HCT116 (cell line): ENCODE measurements at regions not wholly inside any gene's neighbourhood (a gene's known extent, or its start where the extent isn't known, plus 50 kb on each side); places are given as distances from the start of the nearest gene placed in this dataset.

Source experiments
- ATAC-seq: fragments of 200-7000 bp; cut with Tn5 transposase; 2 replicates; pipeline ENCODE4 v1.9.1; 2020; ENCODE audit warnings: mild to moderate bottlenecking, moderate library complexity
- BruUV-seq: library from RNA; stranded (reverse); fragments of 400-500 nt; replicated peaks from 2 replicates; lab custom pipeline; 2021; lab: Mats Ljungman, UMichigan
- CTCF ChIA-PET: fragments of 300-600 bp; sonication (Branson Sonifier 250); formaldehyde crosslinking; loops from one replicate; lab custom pipeline; 2021; ENCODE audit warnings: antibody characterized with exemption; lab: Charles Lee
- POLR2A ChIA-PET: fragments of 300-600, 350-600 bp; sonication (Branson Sonifier 250); formaldehyde crosslinking; loops from one replicate; lab custom pipeline; 2021; ENCODE audit warnings: antibody characterized with exemption; lab: Charles Lee
- RAD21 ChIA-PET, 2 experiments: fragments of 300-600 bp; sonication (Branson Sonifier 250); formaldehyde crosslinking; loops; one replicate each; lab custom pipeline; 2023; ENCODE audit warnings: low total read pairs in 2 of 2; ENCODE audit not compliant: uncharacterized antibody in 2 of 2, unreplicated experiment in 2 of 2, low non-redundant PET in 1 of 2; lab: Charles Lee
- DNase-seq: peaks from one replicate; pipeline ENCODE4 v3.0.0-alpha.2; 2010; ENCODE audit warnings: low read depth, low spot score
- H2AFZ ChIP-seq: fragments of 200-600 bp; shearing (Covaris generic), sonication (generic); 2 replicates; pipeline ENCODE4 v1.6.1; 2017; ENCODE audit warnings: low read depth, mixed run types, mixed read lengths, antibody characterized with exemption, low read length; ENCODE audit not compliant: poor library complexity, severe bottlenecking
- H3K27ac ChIP-seq: 2 replicates; pipeline ENCODE4 v1.5.1; 2012; ENCODE audit warnings: low read depth, low read length
- H3K27me3 ChIP-seq: fragments of 200-600 bp; sonication (generic); 2 replicates; pipeline ENCODE4 v1.6.1; 2016; ENCODE audit warnings: mixed run types, low read length, mixed read lengths; ENCODE audit not compliant: insufficient read depth
- H3K36me3 ChIP-seq, 2 experiments: fragments of 200-500 bp in 1 of 2; fragments of 200-600 bp in 1 of 2; sonication (Bioruptor generic) in 1 of 2; sonication (generic) in 1 of 2; 2 replicates each; pipeline versions ENCODE4 v1.5.1 to v1.6.1; 2014 to 2016; ENCODE audit warnings: low read length in 2 of 2, inconsistent platforms in 1 of 2, mixed read lengths in 1 of 2, mixed run types in 1 of 2; ENCODE audit not compliant: insufficient read depth in 2 of 2, control insufficient read depth in 1 of 2
- H3K4me1 ChIP-seq, 2 experiments: fragments of 200-600 bp in 1 of 2; sonication (generic) in 1 of 2; 2 replicates each; pipeline versions ENCODE4 v1.5.1 to v1.6.1; 2012 to 2017; ENCODE audit warnings: low read length in 2 of 2, inconsistent platforms in 1 of 2, mild to moderate bottlenecking in 1 of 2, mixed read lengths in 1 of 2, mixed run types in 1 of 2, moderate library complexity in 1 of 2; ENCODE audit not compliant: insufficient read depth in 2 of 2, control insufficient read depth in 1 of 2
- H3K4me2 ChIP-seq: fragments of 200-600 bp; sonication (generic); 2 replicates; pipeline ENCODE4 v1.6.1; 2017; ENCODE audit warnings: mixed run types, low read length, mixed read lengths
- H3K4me3 ChIP-seq, 2 experiments: fragments of 200-600 bp in 1 of 2; sonication (generic) in 1 of 2; replicated peaks in 1 of 2; 2 replicates each; pipeline ENCODE4 v1.5.1; 2011 to 2016; ENCODE audit warnings: low read length in 2 of 2, control low read depth in 1 of 2, low read depth in 1 of 2, mild to moderate bottlenecking in 1 of 2, mixed read lengths in 1 of 2, mixed run types in 1 of 2
- H3K79me2 ChIP-seq: fragments of 200-600 bp; sonication (generic); 2 replicates; pipeline ENCODE4 v1.6.1; 2017; ENCODE audit warnings: mild to moderate bottlenecking, mixed run types, low read length, moderate library complexity, mixed read lengths; ENCODE audit not compliant: insufficient read depth
- H3K9ac ChIP-seq: fragments of 200-600 bp; sonication (generic); 2 replicates; pipeline ENCODE4 v1.6.1; 2016; ENCODE audit warnings: low read length, mixed read lengths
- H3K9me2 ChIP-seq: fragments of 200-600 bp; sonication (generic), shearing (Covaris generic); 2 replicates; pipeline ENCODE4 v1.6.1; 2017; ENCODE audit warnings: mixed run types, mild to moderate bottlenecking, moderate library complexity; ENCODE audit not compliant: insufficient read depth
- H3K9me3 ChIP-seq, 2 experiments: fragments of 200-500 bp in 1 of 2; fragments of 200-600 bp in 1 of 2; sonication (Bioruptor generic) in 1 of 2; sonication (generic) in 1 of 2; 2 replicates each; pipeline ENCODE4 v1.6.1; 2014 to 2017; ENCODE audit warnings: low read length in 2 of 2, mixed read lengths in 2 of 2, inconsistent platforms in 1 of 2, low read depth in 1 of 2, mild to moderate bottlenecking in 1 of 2, mixed run types in 1 of 2, moderate library complexity in 1 of 2; ENCODE audit not compliant: control insufficient read depth in 1 of 2, insufficient read depth in 1 of 2
- H4K20me1 ChIP-seq: fragments of 200-600 bp; sonication (generic), shearing (Covaris generic); 2 replicates; pipeline ENCODE4 v1.6.1; 2017; ENCODE audit warnings: mixed run types, mild to moderate bottlenecking, moderate library complexity; ENCODE audit not compliant: insufficient read depth
- ATF3 ChIP-seq: IDR thresholded peaks from 2 replicates; pipeline ENCODE4 v1.6.1; 2012
- CEBPB ChIP-seq: IDR thresholded peaks from 2 replicates; pipeline ENCODE4 v1.6.1; 2012; ENCODE audit warnings: low read depth
- EGR1 ChIP-seq: IDR thresholded peaks from 2 replicates; pipeline ENCODE4 v1.6.1; 2012; ENCODE audit warnings: low read depth
- ELF1 ChIP-seq: IDR thresholded peaks from 2 replicates; pipeline ENCODE4 v1.6.1; 2012; ENCODE audit warnings: low read depth, borderline replicate concordance
- EZH2phosphoT487 ChIP-seq: fragments of 200-600 bp; IDR thresholded peaks from 2 replicates; pipeline ENCODE4 v1.6.1; 2018; ENCODE audit warnings: antibody characterized with exemption, borderline replicate concordance
- FOSL1 ChIP-seq: IDR thresholded peaks from 2 replicates; pipeline ENCODE4 v1.6.1; 2012; ENCODE audit warnings: low read depth
- MAX ChIP-seq: IDR thresholded peaks from 2 replicates; pipeline ENCODE4 v1.6.1; 2012
- POLR2A ChIP-seq: IDR thresholded peaks from 2 replicates; pipeline ENCODE4 v1.7.0; 2011; ENCODE audit warnings: borderline replicate concordance; ENCODE audit not compliant: insufficient read depth, insufficient read length; ENCODE audit errors: extremely low read depth
- POLR2AphosphoS5 ChIP-seq: IDR thresholded peaks from 2 replicates; pipeline ENCODE4 v1.6.1; 2011; ENCODE audit warnings: mild to moderate bottlenecking, low read depth, low read length, moderate library complexity
- RAD21 ChIP-seq: IDR thresholded peaks from 2 replicates; pipeline ENCODE4 v1.6.1; 2012; ENCODE audit warnings: low read depth, mild to moderate bottlenecking
- TCF7L2 ChIP-seq: IDR thresholded peaks from 2 replicates; pipeline ENCODE4 v1.7.0; 2011; ENCODE audit warnings: borderline replicate concordance, inconsistent platforms; ENCODE audit not compliant: insufficient read depth, insufficient read length; ENCODE audit errors: extremely low read depth
- YY1 ChIP-seq: IDR thresholded peaks from 2 replicates; pipeline ENCODE4 v1.6.1; 2011; ENCODE audit warnings: low read length, low read depth, moderate library complexity, mild to moderate bottlenecking; ENCODE audit not compliant: insufficient replicate concordance; ENCODE audit errors: extremely low read depth
- ZFX ChIP-seq: fragments of 450-650 bp; IDR thresholded peaks from 2 replicates; pipeline ENCODE4 v1.6.1; 2017
- intact Hi-C: fragments of 100-400 bp; cut with micrococcal nuclease; formaldehyde crosslinking; loops from 2 replicates; pipeline ENCODE4 v1.10.0; 2022

- no peaks in the 10 kb centered on the region for H3K9me2 ChIP-seq
- no peak for TF ChIP-seq FOSL1
- no peak for TF ChIP-seq ZFX
- no peak for TF ChIP-seq RAD21
- TF ChIP-seq POLR2A = no peak
- TF ChIP-seq MAX = no peak
- no peak for TF ChIP-seq ATF3
- no peak for TF ChIP-seq YY1
- no peak for TF ChIP-seq CEBPB
- no peak for TF ChIP-seq ELF1
- no peak for TF ChIP-seq TCF7L2
- TF ChIP-seq EGR1 = no peak
- no peak for TF ChIP-seq POLR2AphosphoS5
- no peak for TF ChIP-seq EZH2phosphoT487
- no peaks in the 10 kb centered on the region for H4K20me1 ChIP-seq
- no peak for ATAC-seq
- H3K27me3 ChIP-seq = no peaks in the 10 kb centered on the region
- RAD21 ChIA-PET = no interaction called here
- H3K4me3 ChIP-seq = no peak overlapping the region
- no peaks in the 10 kb centered on the region for H3K79me2 ChIP-seq
- H3K4me1 ChIP-seq = peaks cover 10 to 11% of the 10 kb centered on the region in 2 experiments; a peak in 3 of 4 replicates
- BruUV-seq = no TSS peak
- POLR2A ChIA-PET = no interaction called here
- no peak overlapping the region for H3K27ac ChIP-seq
- H3K9me3 ChIP-seq = no peaks in the 10 kb centered on the region
- CTCF ChIA-PET = no interaction called here
- intact Hi-C loops = no loop called here
- H3K9ac ChIP-seq = no peak overlapping the region
- no peaks in the 10 kb centered on the region for H3K36me3 ChIP-seq
- no peak for DNase-seq
- H2AFZ ChIP-seq = no peak overlapping the region
- no peak overlapping the region for H3K4me2 ChIP-seq
These were observed 66.0 kb upstream of the HDAC4 start for GRCh38 chr2:239466755-239467271.
